SW480 (cell line): ENCODE measurements at regions not wholly inside any gene's neighbourhood (a gene's known extent, or its start where the extent isn't known, plus 50 kb on each side); places are given as distances from the start of the nearest gene placed in this dataset.
"Not testable (repeated sequence)": the region's sequence is repeated elsewhere in the genome, so short reads cannot be mapped to it uniquely, and the experiment has no call there.

ENCODE experiments used
- DNase-seq: peaks from one replicate; pipeline ENCODE4 v3.0.0-alpha.2; 2016; ENCODE audit warnings: low spot score

DNA sequence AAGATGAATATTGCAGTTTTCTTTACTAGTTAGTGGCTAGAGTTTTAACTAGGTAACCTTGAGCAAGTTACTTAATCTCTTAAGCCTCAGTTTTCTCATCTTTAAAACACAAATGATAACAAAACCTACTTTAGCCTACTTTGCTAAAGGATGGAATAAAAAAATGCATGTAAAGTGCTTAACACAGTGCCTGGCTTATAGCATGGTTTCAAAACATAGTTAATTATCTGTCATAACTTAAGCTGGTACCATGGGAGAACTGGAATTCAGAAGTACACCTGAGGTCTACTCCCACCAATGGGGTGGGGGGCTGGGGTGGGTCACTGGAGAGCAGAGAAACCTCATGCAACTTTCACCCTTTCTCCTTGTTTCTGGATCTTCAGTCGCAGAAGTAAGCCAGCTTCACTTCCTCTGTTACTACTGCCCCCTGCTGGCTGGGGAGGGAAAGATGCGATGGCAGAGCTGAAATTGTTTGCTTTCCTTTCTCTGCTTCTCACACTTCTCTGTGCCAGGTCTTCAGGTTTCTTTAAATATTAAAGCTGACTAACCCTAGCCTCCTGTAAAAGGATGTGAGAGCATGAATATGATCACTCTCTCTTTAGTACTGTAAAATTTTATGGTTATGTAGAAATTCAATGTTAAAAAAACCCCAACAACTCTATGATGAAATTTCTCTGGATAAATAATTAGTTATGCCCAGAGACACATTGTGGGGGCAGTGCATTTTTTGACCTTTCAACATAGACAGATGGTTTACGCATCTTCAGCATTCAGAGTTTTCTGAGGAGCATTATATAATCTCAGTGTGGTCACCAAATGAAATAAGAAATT is 324.2 kb downstream of the HLX start:
- peak; percentile 37 for DNase-seq

DNA sequence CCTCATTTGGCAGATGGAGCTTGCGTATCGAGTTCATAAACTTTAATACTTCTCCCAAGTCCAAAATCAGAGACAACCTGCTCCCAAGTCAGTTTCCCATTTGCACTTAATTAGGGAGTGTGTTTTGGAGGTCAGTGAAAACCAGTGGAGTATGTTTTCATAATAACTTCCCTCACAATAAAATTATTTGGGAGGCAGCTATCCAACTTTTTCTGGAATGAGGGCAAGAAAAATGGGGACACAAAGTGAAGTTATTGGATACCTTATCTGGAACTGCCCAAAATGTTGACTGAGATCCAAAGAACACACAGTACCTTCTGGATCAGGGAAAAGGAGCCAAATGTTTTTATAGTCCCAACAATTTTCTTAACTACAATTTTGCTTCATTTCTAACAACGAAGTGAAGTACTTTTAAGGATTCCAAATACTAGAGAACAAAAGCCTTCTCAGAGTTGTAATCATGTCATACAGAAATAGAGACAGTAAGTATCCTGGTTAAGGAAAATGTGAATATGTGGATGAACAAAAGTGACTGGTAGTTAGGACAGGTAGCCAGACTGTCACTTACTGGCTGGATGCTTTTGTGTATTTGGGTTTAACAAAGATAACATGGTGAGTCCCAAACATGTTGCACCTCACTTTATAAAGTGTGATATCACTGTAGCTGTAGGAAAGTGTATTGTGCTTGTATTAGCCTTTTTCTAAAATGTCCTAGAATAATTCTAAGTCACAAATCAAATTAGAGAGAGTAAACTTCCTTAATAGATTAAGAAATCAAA is 325.0 kb downstream of the HLX start:
- DNase-seq: no peak

DNA sequence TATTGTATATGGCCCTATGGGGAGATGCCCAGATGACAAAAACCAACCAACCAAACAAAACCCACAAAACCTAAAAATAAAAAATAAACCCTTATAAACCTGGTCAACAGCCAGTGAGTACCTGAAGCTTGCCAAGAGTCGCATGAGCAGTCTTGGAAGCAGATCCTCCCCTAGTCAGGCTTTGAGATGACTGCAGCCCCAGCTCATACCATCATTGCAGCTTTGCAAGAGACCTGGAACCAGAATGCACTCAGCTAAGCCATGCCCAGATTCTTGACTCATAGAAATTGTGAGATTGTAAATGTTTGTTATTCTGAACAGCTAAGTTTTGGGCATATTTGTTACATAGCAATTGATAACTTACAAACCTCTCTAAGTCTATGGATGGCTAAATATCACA is 326.8 kb downstream of the HLX start:
- no peak for DNase-seq

DNA sequence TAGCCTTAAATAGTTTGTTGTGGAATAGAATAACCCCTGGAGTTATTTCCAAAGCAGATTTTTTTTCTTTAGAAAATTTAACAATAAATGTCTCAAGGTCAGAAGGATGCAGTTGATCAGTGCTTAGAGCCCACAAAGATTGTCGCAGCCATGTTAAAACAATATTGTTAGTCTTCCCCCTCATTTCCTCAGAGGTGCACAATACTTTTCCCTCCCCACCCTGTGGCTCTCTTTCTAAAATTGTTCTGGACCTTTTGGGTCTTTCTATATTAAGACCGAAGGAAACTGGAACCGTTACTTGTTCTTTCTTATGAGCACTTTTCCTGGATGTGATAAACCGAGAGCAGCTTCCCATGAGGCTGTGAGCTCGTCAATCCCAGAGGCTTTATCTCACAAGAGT is 333.7 kb downstream of the HLX start:
- no peak for DNase-seq

DNA sequence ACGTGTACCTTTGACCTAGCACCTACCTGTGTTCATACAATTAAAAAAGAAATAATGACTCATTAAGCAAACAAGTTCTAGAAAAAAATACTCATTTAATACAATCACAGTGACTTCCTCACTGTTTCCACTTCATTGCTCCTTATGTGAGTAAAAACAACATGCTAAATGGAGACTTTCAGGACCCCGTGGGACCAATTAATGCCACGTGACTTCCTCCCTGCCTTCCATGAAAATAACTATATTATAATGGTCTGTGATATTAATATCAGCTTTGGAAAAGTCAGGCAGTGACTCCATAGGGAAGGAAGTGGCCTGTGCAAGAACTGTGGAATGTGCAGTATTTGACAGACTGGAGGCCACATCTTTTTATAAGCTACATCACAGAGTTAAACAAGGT is 337.8 kb downstream of the HLX start:
- peak; percentile 21 for DNase-seq

DNA sequence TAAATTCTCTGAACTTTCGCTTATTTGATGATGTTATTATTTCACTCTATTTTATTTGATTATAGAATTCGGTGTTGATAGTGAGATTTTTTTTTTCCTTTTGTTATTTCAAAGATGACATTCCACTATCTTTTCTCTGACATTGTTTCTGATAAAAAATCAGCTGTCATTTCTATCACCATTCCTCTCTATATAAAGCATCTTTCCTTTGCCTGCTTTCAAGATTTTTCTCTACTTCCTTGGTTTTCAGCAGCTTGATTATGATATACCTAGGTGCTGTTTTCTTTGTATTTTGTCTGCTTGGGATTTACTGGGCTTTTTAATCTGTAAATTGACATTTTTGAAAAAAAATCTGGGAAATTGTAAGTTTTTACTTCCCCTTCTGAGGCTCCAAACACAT is 344.0 kb downstream of the HLX start:
- DNase-seq: no peak

DNA sequence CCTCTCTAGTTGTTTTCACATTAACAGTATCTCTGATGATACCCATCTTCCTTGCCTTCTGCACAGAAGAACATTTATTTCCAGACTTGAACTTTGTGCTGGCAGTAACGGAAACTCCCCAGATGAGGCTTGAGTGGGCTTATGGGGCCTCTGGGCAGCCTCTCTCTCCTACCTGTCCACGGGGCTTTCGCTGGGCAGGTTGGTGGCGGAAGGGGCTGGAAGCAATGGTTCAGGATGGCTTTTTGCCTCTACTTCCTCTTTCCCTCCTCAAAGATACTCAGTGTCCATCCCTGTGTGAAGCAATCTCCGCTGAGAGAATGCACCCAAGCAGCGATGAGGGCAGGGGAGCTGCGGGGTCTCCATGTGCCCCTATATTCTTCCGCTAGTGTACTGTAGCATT is 348.2 kb downstream of the HLX start:
- no peak for DNase-seq

DNA sequence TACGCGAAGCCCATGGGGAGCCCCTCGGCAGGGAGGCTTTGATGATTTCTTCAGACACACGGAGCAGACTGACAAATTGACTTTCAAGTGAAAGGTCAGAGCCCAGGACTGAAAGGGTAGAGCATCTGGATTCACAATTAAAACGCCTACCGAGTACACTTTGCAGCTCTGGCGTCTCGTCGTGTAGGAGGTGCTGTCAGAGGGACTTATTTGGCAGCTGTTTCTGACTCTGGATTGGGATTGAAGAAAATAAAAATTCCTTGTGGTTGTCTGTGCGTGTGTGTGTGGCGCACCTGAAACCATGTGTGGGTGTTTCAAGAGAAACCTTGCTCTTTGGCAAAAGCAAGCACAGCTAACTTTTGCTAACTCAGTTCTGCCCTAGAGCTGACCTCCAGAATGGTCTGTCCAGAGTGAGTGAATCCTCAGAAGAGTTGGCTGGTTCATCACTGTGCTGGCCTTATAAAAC is 348.7 kb downstream of the HLX start:
- no peak for DNase-seq

DNA sequence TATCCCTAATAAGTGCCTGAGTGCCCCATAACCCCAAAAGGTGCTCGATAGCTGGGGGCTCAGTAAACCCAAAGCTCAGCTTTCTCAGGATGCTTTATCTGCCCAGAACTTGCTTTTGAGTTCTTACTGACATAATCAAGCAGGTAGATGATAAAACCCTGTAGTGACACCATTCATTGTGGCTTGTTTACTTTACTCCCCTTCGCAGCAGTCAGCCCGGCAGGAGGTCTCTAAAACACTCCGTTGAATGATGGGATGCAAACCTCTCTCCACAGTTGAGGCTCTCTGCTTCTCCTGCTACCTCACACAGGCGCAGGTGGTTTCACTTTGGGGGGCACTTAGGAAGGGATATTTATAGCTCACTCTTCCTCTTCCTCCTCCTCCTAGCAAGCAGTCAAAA is 349.4 kb downstream of the HLX start:
- no peak for DNase-seq

DNA sequence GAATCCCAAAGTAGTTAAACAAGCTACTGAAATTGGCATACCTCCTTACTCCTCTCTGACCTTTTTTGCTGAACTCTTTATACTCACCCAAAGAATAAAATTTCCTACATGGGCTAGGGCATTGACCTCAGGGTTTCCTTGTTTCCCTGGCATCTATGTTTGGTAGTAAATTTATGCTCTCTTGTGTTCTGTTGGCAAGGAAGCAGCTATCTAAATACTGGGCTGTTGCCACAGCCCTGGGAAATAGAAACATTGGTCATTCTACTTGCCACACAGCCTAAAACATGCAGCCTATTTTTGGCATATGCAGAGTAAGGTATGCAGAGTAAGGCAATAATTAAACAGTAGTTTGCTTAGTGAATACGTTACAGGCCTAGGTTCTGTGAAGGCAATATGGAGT is 351.4 kb downstream of the HLX start:
- DNase-seq: no peak

DNA sequence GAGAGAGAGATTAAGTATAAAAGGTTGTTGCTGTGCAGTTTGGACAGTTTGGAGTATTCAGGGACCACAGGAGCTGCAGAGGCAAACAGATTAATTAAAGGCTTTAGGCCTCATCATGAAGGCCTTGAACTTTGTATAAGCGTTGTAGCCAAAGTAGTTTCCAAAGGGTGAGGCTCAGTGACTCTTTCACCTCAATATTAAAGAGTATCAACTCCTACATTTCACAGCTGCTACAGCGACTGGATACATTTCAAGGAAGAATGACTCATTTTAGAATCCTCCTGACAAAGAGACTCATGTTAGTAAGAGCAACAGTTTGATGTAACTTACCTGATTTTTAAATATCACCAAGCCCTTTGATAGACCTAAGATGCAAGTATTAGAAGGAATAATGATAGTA is 355.5 kb downstream of the HLX start:
- no peak for DNase-seq

DNA sequence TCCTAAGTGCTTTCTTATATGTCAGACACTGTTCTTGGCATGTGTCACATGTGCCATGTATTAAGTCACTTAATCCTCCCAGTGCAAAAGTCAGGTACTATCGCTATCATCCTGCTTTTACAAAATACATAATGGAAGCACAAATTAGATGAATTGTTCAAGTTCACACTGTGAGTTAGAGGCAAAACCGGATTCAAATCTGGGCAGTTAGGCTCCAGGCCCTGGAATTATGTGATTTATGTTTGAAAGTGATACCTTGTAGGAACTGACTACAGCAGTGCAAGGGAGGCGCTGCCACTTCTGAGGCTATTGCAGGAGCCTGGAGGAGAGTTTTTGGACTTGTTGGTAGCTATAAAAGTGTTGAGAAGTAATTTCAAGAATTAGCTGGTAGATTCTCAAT is 358.3 kb downstream of the HLX start:
- no peak for DNase-seq

DNA sequence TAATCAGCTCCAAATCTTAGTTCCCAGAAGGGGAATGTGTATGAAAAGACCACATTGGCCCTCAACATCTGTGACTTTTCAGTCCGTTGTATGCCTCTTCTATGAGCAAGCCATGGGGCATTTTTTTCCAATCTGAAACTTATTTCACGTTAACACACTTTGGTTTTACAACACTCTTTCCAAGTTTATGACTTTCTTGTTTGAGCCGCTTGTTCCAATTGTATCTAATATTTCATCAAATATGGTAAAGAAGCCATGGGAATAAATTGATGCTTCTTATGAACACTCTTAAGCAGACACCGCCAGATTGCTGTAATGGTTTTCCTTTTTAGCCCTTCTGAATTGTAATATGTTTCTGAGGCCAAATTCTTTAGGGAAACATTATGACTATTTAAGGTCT is 359.9 kb downstream of the HLX start:
- no peak for DNase-seq

DNA sequence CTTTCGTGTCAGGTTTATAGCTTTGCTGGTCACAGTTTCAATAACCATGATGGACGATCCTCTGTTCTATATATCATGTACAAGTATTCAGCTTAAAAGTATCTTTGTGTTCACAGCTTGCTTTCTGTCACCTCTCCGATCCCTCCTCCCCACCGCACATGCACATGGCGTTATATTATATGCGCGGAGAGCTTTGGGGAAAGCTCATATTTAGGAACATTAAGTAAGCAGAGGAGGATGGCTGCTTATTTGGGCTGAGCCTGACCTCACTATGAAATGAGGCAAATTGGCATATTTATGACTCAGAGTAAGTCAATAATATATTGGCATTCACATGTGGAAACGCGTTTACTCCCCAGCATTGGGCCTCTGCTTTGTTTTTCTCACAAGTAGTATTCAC is 360.5 kb downstream of the HLX start:
- DNase-seq: no peak

DNA sequence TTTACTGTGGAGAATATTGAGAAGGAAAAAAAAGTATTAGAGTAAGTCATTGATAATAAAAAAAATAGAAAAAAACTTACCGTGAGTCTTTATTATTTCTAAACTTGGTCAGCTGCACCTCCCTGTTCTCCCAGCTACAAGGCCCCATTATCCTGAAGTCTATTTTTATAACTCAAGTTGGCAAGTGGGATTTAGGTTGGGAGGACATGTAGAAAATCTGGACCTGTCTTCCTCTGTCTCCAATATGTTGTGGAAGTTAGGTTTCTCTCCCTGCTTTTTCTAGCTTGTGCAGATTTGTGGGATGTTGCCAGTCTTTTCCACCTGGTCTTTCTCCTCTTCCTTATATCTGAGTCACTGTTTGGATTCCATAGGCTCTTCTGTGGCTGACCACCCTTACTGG is 361.4 kb downstream of the HLX start:
- DNase-seq: no peak

DNA sequence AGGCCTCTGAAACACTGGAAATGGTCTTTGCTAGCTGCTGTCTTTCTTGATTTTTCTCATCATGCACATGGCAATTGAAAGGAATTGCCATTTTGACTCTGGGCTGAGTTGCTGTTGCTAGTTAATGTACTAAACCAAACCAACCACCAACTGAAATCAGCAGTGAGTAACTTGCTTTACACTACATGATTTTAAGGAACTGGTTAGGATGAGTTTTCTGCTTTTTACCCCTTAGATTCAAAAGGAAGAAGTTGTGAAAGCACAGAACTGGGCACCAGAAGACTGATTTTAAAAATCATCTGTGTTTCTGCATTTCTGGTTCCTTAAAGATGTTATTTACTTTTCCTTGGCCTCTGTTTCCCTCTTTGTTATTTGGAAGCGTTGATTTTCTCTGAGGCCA is 361.9 kb downstream of the HLX start:
- DNase-seq: no peak

DNA sequence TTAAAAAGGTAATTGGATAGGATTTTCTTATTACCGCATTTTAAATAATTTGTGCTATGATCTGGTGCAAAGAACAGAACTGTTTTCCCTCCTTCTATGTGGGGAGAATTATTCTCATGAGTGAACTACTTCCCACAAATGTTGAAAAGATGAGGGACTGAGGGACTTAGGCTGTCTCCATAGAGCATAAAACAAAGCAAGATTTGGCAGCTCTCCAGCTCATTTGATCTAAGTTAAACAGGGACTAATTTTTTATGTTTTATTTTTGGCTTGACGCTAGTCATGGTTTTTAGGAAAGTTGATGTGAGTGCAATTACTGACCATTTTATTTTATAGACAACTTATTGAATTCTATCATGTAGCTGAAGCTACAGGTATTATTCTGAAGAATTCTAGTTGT is 362.3 kb downstream of the HLX start:
- DNase-seq: no peak

DNA sequence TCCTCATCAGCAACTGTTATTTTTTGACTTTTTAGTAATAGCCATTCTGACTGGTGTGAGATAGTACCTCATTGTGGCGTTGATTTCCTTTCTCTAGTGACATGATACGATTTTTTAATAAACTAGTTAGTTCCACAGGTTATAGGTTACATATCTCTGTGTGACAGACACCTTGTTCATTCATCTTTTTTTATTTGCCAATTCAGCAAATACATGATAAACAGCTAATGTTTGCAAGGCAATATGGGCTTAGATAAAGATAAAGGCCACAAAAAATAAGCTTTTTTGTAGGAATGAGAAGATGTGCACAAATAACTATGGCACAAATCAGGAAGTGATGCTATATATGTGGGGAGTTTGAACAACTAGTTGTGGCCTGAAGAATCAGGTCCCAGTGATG is 366.8 kb downstream of the HLX start:
- no peak for DNase-seq

DNA sequence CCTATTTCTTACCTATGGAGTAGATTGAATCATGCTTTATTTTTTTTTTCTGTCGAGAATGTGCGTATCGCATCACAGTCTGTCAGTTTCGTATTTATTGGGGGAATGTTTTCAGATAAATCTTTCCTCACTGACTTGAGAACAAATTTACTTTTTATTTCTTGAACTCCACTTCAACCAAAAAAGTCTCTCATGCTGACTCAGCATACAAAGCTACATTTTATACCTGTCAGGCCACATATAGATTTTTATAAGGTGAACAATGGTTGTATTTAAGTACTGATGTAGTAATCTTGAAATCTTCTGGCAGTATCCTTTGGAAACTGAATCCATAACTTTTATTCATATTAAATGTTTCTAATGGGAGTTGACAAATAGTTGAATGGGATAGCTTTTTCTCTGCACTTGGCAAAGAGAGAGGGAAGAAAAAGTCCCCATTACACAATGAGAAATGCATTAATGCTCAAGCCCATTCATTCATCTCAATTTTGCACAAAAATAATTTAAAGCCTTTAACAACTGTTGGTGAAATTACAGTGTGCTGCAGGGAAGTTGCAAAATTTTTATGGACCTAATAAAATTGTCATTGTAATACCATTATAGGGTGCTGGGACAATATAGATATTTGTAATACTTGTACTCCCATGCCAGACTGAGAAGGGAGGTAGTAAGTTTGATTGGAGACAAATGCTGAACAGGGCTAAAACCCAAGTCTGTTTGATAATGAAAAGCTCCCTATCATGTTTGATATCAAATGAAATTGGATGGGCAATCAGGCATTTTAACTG is 367.6 kb downstream of the HLX start:
- DNase-seq: no peak

DNA sequence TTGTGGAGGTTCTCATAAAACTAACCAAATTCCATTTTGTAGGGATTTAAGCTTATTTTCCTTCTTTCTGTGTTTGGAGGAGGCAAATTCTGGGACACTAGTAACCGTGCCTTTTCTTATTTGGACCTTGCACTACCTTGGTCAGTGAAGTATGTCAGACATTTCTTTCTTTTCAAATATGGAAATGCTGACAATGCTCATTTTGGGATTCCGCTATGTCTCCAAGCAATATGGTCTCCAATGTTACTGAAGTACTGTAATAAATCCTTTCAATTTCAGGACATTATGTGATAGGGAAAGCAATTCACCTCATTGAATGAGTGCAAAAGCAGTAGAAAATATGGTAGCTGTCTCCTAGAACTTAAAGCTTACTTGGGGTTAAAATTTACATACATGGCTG is 372.3 kb downstream of the HLX start:
- DNase-seq: no peak

DNA sequence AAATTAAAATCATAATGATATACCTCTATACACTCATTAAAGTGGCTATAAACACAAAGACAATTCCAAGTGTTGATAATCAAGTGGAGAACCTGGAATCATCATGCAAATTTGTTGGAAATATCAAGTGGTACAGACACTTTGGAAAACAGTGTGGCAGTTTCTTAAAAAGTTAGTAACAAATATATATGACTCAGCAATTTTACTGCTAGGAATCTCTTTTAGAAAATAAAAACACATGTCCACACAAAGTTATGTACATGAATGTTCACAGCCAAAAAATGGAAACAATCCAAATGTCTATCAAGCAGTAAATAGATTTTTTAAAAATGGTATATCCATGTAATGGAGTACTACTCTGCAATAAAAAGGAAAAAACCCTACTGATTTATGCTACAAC is 375.6 kb downstream of the HLX start:
- DNase-seq: no peak

DNA sequence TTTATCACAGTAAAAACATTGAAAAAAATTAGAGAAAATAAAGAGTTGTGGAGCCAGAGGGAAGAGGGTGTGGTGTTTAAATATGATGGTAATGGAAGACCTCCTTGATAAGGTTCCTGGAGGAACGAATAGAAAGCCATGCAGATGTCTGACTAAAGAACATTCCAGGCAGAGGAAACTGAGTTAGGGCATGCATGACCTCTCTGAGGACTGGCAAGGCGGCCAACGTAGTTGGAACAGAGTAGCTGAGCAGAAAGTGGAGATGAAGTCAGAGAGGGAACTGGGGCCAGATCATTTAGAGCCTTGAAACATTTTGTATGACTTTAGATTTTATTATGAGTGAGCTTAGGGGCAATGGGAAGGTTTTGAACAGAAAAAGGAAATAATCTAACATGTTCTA is 377.5 kb downstream of the HLX start:
- DNase-seq: no peak

DNA sequence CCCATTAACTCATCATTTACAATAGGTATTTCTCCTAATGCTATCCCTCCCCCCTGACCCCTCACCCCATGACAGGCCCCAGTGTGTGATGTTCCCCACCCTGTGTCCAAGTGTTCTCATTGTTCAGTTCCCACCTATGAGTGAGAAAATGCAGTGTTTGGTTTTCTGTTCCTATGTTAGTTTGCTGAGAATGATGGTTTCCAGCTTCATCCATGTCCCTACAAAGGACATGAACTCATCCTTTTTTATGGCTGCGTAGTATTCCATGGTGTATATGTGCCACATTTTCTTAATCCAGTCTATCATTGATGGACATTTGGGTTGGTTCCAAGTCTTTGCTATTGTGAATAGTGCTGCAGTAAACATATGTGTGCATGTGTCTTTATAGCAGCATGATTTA is 378.3 kb downstream of the HLX start:
- DNase-seq: not testable (repeated sequence)
